ENCODE measurements at regions not wholly inside any gene's neighbourhood (a gene's known extent, or its start where the extent isn't known, plus 50 kb on each side); places are given as distances from the start of the nearest gene placed in this dataset.

DNA sequence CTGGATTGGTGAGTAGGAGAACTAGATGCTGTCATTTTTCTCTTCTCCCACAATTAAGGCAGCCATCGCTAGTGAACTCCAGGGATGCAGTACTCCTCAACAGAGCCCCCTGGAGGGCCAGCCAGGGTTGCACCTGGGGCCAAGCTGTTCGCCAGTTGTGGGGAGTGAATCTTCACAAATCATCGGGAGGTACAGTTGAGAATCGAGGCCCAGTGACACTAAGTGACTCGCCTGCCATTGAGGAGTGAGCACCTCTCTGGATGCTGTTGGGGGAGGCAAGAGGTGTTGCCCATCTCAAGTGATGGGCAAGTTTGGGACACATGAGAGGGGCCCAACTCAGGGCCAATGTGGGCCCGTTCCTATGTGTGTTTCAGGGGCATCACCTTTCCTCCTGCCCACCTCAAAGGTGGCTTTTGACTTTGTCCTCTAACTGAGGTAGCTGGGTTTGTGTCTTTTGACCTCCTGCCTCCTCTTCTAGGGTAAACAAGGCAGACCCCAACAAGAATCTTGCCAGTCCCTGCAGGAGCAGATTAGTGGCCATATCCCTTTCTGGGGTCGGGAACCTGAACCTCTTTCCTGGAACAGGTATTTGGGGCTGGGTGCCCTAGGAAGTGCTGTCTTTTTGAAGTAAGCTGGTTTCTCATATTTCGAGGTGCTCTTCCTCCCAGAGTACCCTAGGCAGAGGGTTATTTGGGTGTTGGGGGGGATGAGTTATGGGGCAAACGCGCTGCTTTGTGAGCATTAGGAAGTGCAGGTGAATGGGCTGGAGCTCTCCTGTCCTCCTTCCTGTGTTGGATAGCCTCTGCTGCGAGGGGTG lies 181.2 kb downstream of the MACROH2A1 start:
- H3K27ac ChIP-seq (replicated peaks): no peak overlapping the region
- H3K9me3 ChIP-seq (replicated peaks): no peaks in the 10 kb centered on the region
- DNase-seq: no peak
- peaks cover 24% of the 10 kb centered on the region for H3K27me3 ChIP-seq (ENCODE audit: low read depth)
- H3K4me3 ChIP-seq: no peak overlapping the region
- intact Hi-C loops (cut with micrococcal nuclease): no loop called here
- H3K36me3 ChIP-seq: no peaks in the 10 kb centered on the region
- no peaks in the 10 kb centered on the region for H3K4me1 ChIP-seq
- TF ChIP-seq, protein P1, sequence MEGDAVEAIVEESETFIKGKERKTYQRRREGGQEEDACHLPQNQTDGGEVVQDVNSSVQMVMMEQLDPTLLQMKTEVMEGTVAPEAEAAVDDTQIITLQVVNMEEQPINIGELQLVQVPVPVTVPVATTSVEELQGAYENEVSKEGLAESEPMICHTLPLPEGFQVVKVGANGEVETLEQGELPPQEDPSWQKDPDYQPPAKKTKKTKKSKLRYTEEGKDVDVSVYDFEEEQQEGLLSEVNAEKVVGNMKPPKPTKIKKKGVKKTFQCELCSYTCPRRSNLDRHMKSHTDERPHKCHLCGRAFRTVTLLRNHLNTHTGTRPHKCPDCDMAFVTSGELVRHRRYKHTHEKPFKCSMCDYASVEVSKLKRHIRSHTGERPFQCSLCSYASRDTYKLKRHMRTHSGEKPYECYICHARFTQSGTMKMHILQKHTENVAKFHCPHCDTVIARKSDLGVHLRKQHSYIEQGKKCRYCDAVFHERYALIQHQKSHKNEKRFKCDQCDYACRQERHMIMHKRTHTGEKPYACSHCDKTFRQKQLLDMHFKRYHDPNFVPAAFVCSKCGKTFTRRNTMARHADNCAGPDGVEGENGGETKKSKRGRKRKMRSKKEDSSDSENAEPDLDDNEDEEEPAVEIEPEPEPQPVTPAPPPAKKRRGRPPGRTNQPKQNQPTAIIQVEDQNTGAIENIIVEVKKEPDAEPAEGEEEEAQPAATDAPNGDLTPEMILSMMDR (IDR thresholded peaks at IDR 0.05; ENCODE audit: borderline replicate concordance): no peak

DNA sequence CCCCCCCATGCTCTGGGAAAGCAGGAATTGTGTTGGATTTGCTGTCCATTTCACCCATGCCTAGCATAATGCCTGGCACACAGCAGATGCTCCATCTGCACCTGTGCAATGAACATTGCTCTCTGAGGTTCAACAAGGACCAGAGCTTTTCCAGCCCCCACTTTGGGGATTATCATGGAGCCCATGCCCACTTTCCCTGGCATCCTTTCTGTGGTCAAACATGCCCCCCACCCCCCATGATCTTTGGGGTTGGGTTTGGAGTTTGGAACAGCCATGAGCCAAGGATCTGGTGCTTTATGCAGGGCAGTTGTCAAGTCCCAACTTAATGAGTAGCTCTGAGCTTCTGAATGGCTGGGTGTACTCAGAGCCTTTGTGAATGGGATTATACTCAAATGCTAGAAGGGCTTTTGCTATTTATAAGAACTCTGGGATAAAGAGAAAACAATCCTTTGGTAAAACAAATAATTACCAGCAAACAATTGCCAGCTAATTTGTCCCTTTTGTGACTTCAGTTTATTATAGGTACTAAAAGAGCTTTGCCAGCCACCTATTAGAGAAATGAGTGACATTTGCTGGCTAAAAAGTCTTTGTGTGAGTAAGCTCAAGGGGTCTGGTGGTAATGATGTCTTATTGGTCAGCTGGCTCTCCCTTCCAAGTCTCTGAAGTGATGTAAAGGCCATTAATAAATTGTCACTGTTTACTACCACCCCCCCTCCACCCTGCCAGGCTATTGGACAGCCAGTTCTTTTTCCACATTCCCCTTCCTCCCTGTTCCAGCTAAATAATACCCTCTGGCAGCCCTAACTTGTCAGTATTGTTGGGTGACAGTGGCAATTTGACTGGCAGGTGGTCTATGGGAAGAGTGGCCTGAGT lies 182.3 kb downstream of the MACROH2A1 start:
- no peak overlapping the region for H3K27ac ChIP-seq (replicated peaks)
- DNase-seq: no peak
- peaks cover 24% of the 10 kb centered on the region for H3K27me3 ChIP-seq (ENCODE audit: low read depth)
- intact Hi-C loops (cut with micrococcal nuclease): no loop called here
- H3K9me3 ChIP-seq (replicated peaks): no peaks in the 10 kb centered on the region
- H3K36me3 ChIP-seq: no peaks in the 10 kb centered on the region
- no peaks in the 10 kb centered on the region for H3K4me1 ChIP-seq
- H3K4me3 ChIP-seq: no peak overlapping the region
- TF ChIP-seq, protein P1 (IDR thresholded peaks at IDR 0.05; ENCODE audit: borderline replicate concordance): no peak

DNA sequence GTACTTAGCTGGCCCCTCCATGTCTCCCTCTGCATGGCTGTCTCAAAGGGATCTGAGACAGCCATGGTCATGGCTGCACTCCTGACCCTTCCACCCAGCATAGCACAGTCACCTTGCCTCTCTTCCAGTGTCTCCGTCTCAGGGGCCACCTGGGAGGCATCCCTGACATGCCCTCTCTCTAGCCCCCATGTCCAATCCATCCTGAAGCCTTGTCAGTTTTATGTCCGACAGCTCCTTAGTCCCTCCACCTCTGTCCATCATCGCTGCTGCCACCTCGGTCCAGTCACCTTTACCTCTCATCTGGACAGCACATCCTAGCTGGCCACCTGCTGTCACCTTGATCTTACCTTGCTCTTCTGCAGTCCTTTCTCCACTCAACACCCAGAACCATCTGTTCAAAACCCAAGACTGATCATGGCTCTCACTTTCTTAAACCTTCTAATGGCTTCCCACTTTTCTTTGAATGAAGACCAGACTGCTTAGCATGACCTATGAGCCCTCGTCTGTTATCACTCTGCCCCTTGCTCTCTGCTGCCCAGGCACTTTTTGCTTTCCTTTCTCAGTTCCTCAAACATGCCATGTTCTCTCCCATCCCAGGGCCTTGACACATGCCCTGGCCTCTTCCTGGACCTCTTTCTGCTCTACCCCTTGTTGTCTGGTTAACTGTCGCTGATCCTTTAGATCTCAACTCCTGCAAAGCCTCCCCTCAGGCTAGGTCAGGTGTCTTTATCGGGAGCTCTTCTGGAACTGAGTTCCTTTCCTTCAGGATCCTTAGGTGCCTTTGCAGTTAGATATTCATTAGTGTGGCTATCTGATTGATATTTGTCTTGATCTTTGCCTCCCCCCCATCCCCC lies 181.8 kb upstream of the PITX1 start:
- no peaks in the 10 kb centered on the region for H3K36me3 ChIP-seq
- peaks cover 24% of the 10 kb centered on the region for H3K27me3 ChIP-seq (ENCODE audit: low read depth)
- TF ChIP-seq, protein P1 (IDR thresholded peaks at IDR 0.05; ENCODE audit: borderline replicate concordance): no peak
- H3K4me1 ChIP-seq: no peaks in the 10 kb centered on the region
- H3K4me3 ChIP-seq: no peak overlapping the region
- H3K27ac ChIP-seq (replicated peaks): no peak overlapping the region
- intact Hi-C loops (cut with micrococcal nuclease): no loop called here
- H3K9me3 ChIP-seq (replicated peaks): no peaks in the 10 kb centered on the region
- no peak for DNase-seq

DNA sequence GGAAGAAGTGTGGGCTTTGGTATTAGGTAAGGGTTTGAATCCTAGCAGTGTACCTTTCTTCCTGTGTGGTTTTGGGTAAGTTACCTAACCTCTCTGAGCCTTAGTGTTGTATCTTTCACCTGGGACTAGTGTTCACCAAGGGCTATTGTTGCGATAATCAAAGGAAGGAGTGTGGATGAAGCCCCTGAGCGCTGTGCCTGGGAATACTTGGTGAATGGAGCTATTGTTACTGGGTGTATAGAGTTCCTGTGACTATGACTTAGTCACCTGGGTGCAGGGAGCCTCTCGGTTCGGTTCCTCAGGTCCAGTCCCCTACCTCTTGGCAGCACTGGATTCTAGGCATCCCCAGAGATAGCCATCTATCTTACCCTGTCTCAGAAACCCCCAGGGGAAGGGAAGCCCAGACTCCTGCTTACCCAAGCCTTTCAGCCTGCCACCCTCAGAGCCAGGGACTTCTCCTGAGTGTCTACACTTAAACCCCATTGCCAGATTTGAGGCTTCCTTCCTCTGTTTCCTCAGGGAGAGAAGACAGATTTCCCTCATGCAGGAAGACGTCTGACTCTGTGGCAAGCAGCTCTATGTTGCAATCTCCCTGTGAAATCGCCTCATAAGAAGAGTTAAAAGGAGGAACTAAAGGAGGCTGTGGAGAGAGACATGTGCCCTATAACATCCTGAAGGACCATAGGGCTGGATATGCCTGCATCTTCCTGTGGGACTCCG lies 181.0 kb upstream of the PITX1 start:
- no peaks in the 10 kb centered on the region for H3K36me3 ChIP-seq
- TF ChIP-seq, protein P1 (IDR thresholded peaks at IDR 0.05; ENCODE audit: borderline replicate concordance): no peak
- no peak overlapping the region for H3K27ac ChIP-seq (replicated peaks)
- H3K4me1 ChIP-seq: no peaks in the 10 kb centered on the region
- no peaks in the 10 kb centered on the region for H3K9me3 ChIP-seq (replicated peaks)
- no peak for DNase-seq
- intact Hi-C loops (cut with micrococcal nuclease): no loop called here
- H3K4me3 ChIP-seq: no peak overlapping the region
- H3K27me3 ChIP-seq (ENCODE audit: low read depth): peaks cover 24% of the 10 kb centered on the region

Measured in left ventricle myocardium inferior (tissue), 1 donor.